ENCODE measurements at regions not wholly inside any gene's neighbourhood (a gene's known extent, or its start where the extent isn't known, plus 50 kb on each side); places are given as distances from the start of the nearest gene placed in this dataset.

DNA sequence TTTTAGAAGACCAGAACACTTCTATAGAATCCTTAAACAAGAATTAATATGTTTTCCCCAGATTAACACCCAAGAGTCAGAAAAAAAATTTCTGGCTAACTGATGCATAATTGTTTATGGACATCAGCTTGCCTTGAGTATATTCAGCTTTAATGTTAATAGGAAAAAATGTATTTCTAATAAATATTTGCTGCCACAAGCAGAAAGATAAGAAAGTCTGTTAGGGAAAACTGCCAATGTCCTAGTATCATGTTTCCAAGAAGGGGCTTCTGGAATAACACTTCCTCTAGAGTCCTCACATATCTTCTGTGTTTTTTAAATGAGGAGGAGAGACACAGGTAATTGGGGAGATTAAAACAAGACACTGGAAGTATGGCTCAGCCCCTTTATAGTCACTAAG, 202.1 kb upstream of the TET2 start:
- TF ChIP-seq TEAD4 (IDR thresholded peaks at IDR 0.05) (no peak), EP300 (IDR thresholded peaks at IDR 0.05; ENCODE audit: borderline replicate concordance) (no peak), EGR1 (IDR thresholded peaks at IDR 0.05) (no peak), NFIC (IDR thresholded peaks at IDR 0.05) (no peak), CREB1 (IDR thresholded peaks at IDR 0.05; ENCODE audit: low read depth) (no peak), CEBPB (IDR thresholded peaks at IDR 0.05) (no peak), YY1 (IDR thresholded peaks at IDR 0.05; ENCODE audit: low read depth) (no peak)
- TF ChIP-seq, protein P1, sequence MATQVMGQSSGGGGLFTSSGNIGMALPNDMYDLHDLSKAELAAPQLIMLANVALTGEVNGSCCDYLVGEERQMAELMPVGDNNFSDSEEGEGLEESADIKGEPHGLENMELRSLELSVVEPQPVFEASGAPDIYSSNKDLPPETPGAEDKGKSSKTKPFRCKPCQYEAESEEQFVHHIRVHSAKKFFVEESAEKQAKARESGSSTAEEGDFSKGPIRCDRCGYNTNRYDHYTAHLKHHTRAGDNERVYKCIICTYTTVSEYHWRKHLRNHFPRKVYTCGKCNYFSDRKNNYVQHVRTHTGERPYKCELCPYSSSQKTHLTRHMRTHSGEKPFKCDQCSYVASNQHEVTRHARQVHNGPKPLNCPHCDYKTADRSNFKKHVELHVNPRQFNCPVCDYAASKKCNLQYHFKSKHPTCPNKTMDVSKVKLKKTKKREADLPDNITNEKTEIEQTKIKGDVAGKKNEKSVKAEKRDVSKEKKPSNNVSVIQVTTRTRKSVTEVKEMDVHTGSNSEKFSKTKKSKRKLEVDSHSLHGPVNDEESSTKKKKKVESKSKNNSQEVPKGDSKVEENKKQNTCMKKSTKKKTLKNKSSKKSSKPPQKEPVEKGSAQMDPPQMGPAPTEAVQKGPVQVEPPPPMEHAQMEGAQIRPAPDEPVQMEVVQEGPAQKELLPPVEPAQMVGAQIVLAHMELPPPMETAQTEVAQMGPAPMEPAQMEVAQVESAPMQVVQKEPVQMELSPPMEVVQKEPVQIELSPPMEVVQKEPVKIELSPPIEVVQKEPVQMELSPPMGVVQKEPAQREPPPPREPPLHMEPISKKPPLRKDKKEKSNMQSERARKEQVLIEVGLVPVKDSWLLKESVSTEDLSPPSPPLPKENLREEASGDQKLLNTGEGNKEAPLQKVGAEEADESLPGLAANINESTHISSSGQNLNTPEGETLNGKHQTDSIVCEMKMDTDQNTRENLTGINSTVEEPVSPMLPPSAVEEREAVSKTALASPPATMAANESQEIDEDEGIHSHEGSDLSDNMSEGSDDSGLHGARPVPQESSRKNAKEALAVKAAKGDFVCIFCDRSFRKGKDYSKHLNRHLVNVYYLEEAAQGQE (IDR thresholded peaks at IDR 0.05; ENCODE audit: low read depth) = no peak
- TF ChIP-seq, protein P2, sequence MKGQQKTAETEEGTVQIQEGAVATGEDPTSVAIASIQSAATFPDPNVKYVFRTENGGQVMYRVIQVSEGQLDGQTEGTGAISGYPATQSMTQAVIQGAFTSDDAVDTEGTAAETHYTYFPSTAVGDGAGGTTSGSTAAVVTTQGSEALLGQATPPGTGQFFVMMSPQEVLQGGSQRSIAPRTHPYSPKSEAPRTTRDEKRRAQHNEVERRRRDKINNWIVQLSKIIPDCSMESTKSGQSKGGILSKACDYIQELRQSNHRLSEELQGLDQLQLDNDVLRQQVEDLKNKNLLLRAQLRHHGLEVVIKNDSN (IDR thresholded peaks at IDR 0.05) = no peak

All from Ishikawa (cell line).